ENCODE measurements at regions not wholly inside any gene's neighbourhood (a gene's known extent, or its start where the extent isn't known, plus 50 kb on each side); places are given as distances from the start of the nearest gene placed in this dataset.

GRCh38 chr6:130625825-130626527 lies 201.2 kb upstream of the SMLR1 start:
- no peak for TF ChIP-seq CTCF (IDR thresholded peaks at IDR 0.05; ENCODE audit: extremely low read depth in 1 of 2, insufficient read depth in 1 of 2, low read depth in 1 of 2, low read length in 2 of 2)
- TF ChIP-seq POLR2A (IDR thresholded peaks at IDR 0.05; ENCODE audit: low read depth, low read length): no peak
- TF ChIP-seq EZH2 (IDR thresholded peaks at IDR 0.05; ENCODE audit: borderline replicate concordance, low read depth, low read length, severe bottlenecking): no peak
- TF ChIP-seq JUN (IDR thresholded peaks at IDR 0.05; ENCODE audit: borderline replicate concordance, insufficient read depth, insufficient read length, low read depth): peak; percentile 22
- TF ChIP-seq, protein P1, sequence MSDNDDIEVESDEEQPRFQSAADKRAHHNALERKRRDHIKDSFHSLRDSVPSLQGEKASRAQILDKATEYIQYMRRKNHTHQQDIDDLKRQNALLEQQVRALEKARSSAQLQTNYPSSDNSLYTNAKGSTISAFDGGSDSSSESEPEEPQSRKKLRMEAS (IDR thresholded peaks at IDR 0.05; ENCODE audit: insufficient read depth, insufficient read length): no peak
- TF ChIP-seq MYC (IDR thresholded peaks at IDR 0.05; ENCODE audit: low read depth, low read length): no peak
- TF ChIP-seq POLR2AphosphoS5 (IDR thresholded peaks at IDR 0.05; ENCODE audit: insufficient read depth, low read depth, low read length): no peak

All from endothelial cell of umbilical vein (primary cell).